Heart left ventricle (tissue), 13 donors: ENCODE measurements at regions not wholly inside any gene's neighbourhood (a gene's known extent, or its start where the extent isn't known, plus 50 kb on each side); places are given as distances from the start of the nearest gene placed in this dataset.

ENCODE experiments used
- POLR2A ChIP-seq, 2 donors: fragments of 450-650 bp; IDR thresholded peaks; one replicate each; pipeline ENCODE4 v1.6.1; 2017; ENCODE audit warnings: antibody characterized with exemption in 2 of 2, mild to moderate bottlenecking in 2 of 2, moderate library complexity in 2 of 2
- TF ChIP-seq, protein P1 (sequence below), 12 donors: fragments of 200-600 bp; sonication (generic) in 4 of 12; IDR thresholded peaks; one replicate each; pipeline versions ENCODE4 v1.5.0 to v1.8.0; 2018 to 2022; ENCODE audit warnings: antibody characterized with exemption in 12 of 12, mild to moderate bottlenecking in 5 of 12
- donor health status: ischemic (EF 13 %, LVEDD 7.1; RV severe dilation, severe dysfunction).
- donor health status: DM: no; HTN: yes; CAD: no.
- donor health status: DM: no; HTN: no; CAD: no.
- donor health status: ischemic (EF 25% LVEDD 6.9; RV normal size, moderate dysfunction).
- donor health status: ischemic (EF 25% LVEDD 5.7; RV mildly dilated, moderate dysfunction).
- donor health status: ischemic (EF 35%, LVEDD 5.7; RV mildly dilated, moderate dysfunction).
- donor health status: nonischemic (EF 11% LVEDD 7.7; RV severe dilation, severe dysfunction).
- donor health status: DM: yes; HTN: yes; CAD: no.
- donor health status: PGD.
- donor health status: ischemic (EF 29% LVEDD 5.4; RV normal size, mild dysfunction).
- donor health status: nonischemic (EF 23%, LVEDD 6.1; RV moderate dilation, normal function).

GRCh38 chr1:220367833-220368232 lies 95.6 kb upstream of the RAB3GAP2 start:
- TF ChIP-seq, protein P1, sequence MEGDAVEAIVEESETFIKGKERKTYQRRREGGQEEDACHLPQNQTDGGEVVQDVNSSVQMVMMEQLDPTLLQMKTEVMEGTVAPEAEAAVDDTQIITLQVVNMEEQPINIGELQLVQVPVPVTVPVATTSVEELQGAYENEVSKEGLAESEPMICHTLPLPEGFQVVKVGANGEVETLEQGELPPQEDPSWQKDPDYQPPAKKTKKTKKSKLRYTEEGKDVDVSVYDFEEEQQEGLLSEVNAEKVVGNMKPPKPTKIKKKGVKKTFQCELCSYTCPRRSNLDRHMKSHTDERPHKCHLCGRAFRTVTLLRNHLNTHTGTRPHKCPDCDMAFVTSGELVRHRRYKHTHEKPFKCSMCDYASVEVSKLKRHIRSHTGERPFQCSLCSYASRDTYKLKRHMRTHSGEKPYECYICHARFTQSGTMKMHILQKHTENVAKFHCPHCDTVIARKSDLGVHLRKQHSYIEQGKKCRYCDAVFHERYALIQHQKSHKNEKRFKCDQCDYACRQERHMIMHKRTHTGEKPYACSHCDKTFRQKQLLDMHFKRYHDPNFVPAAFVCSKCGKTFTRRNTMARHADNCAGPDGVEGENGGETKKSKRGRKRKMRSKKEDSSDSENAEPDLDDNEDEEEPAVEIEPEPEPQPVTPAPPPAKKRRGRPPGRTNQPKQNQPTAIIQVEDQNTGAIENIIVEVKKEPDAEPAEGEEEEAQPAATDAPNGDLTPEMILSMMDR (IDR thresholded peaks at IDR 0.05), result no peak
- no peak for TF ChIP-seq POLR2A (IDR thresholded peaks at IDR 0.05)
